Activated CD4-positive, alpha-beta T cell treated with anti-CD3 and anti-CD28 coated beads for 48 hours (primary cell): ENCODE measurements at regions not wholly inside any gene's neighbourhood (a gene's known extent, or its start where the extent isn't known, plus 50 kb on each side); places are given as distances from the start of the nearest gene placed in this dataset.

Experiments
- DNase-seq: peaks from one replicate; pipeline ENCODE4 v3.0.0-alpha.2; 2020

DNA sequence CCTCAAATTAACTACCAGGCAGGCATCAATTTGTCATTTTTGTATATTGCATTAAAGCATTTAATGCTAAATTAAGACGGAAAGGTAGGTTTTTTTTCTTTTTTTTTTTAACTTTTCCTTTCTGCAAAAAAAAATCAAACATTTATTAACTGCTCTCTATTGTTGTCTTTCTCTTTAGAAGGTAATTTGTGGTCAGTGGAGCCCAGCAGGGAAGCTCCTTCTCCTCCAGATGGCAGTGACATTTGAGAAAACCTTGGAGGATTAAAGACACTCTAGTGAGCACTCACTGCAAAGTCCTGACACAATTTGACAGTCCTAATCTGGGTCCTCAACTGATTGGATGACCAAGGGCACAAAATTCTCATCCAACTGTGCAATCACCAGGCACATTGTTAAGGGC, 102.4 kb downstream of the SLIT2 start:
- no peak for DNase-seq

DNA sequence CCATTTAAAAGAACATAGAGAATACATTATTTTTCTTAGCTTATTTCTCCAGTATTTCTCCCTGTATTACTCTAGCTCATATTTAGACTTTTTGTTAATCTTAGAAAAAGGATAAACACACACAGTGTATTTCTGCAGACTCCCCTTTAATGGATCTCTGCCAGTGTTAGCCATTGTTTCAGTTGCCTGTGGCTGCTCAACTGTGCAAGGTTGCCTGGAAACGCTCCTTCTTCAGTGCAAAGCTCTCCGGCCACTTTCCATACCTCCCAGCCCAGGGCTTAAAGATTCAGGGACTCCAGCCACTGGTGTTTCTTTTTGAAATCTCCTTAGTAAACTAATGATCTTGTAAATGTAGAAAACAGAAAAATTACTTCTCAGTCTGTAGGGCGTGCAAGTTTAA, 104.9 kb downstream of the SLIT2 start:
- no peak for DNase-seq

GRCh38 chr4:20358110-20358509, 106.4 kb downstream of the SLIT2 start:
- DNase-seq, result no peak

DNA sequence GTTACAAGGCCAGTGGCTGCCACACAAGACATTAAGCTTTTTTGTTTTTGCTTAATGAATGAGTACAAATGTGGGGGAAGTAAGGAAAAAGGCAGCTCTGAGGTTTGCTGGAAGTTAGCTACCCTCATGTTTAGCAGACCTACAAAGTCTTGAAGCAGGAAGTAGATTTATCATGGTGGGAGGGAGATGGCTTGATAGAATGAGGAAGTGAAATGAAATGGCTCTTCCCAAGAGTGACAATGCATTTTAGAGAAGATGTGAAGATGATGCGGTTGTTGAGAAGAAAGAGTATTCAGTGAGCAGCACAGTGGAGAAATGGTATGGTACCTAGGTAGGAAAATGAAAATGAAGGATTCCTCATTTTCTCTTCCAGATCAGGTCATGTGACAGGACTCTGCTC, 108.0 kb downstream of the SLIT2 start:
- no peak for DNase-seq

GRCh38 chr4:20362148-20362547, 110.4 kb downstream of the SLIT2 start:
- DNase-seq, result no peak

DNA sequence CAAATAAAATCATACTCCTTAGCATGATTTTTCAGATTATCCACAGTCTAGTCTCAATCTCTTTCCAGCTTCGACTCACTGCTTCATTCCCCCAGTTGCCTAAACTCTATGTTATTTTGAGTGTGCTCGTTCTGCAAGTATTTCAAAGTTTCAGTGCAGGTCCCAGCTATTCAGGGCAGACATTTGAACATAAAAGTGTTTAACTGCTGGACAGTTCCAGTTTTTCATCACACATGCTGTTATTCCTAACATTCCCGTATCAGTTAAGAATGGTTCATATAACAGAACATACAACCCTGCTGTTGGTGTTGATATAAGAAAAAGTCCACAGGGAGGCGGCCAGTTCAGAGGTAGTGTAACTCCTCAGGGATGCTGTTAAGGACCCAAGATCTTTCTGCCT, 113.3 kb downstream of the SLIT2 start:
- DNase-seq, result no peak

- no peak for DNase-seq
These were observed 115.7 kb downstream of the SLIT2 start for GRCh38 chr4:20367446-20367845.

- DNase-seq, result no peak
These were observed 117.2 kb downstream of the SLIT2 start for GRCh38 chr4:20368926-20369325.

GRCh38 chr4:20370274-20370673, 118.6 kb downstream of the SLIT2 start:
- DNase-seq, result no peak

GRCh38 chr4:20376070-20376469, 124.4 kb downstream of the SLIT2 start:
- DNase-seq, result no peak

- DNase-seq, result no peak
These were observed 126.5 kb downstream of the SLIT2 start for GRCh38 chr4:20378181-20378580.

DNA sequence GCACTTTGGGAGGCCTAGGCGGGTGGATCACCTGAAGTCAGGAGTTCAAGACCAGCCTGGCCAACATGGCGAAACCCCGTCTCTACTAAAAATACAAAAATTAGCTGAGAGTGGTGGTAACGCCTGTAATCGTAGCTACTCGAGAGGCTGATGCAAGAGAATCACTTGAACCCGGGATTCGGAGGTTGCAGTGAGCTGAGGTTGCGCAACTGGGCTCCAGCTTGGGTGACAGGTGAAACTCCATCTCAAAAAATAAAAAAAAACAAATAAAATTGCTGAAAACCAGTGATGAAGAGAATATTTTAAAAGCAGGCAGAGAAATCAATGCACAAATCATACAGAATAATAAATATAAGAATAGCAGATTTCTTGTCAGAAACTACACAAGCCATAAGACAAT, 129.3 kb downstream of the SLIT2 start:
- no peak for DNase-seq

DNA sequence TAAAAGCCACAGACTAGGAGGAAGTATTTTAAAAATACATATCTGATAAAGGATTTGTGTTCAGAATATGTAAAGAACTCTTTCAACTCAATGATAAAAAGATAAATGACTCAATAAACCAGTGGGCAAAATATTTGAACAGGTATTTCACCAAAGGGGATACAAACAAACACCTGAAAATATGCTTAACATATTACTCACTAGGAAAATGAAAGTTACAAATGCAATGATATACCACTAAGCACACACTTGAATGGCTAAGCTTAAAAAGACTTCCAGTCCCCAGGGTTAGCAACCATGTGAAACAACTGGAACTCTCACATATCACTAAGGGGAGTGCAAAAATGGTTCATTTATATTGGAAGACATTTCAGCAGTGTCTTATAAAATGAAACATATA, 131.6 kb downstream of the SLIT2 start:
- no peak for DNase-seq

- DNase-seq, result no peak
These were observed 132.3 kb downstream of the SLIT2 start for GRCh38 chr4:20383969-20384368.

DNA sequence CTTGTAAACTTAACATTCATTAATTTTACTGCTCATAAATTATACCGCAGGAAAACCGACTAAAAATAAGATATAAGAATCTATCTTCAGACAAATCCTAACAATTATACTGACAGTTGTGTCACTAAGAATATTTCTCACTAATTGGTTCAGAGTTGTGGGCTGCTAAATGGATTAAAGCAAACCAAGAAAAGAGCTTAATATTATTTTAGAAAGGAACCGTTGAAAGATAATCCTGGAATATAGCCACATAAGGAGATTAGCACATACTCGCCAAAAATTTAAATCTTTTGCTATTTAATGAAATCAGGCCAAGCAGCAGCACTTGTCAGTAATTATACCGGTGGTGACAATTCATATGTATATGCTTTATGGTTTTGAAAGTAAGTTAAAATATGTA, 132.8 kb downstream of the SLIT2 start:
- no peak for DNase-seq

GRCh38 chr4:20386001-20386740, 134.5 kb downstream of the SLIT2 start:
- DNase-seq, result no peak

GRCh38 chr4:20386906-20387305, 135.2 kb downstream of the SLIT2 start:
- DNase-seq, result no peak

GRCh38 chr4:20391198-20391597, 139.5 kb downstream of the SLIT2 start:
- no peak for DNase-seq

- DNase-seq, result no peak
These were observed 140.2 kb downstream of the SLIT2 start for GRCh38 chr4:20391912-20392311.

DNA sequence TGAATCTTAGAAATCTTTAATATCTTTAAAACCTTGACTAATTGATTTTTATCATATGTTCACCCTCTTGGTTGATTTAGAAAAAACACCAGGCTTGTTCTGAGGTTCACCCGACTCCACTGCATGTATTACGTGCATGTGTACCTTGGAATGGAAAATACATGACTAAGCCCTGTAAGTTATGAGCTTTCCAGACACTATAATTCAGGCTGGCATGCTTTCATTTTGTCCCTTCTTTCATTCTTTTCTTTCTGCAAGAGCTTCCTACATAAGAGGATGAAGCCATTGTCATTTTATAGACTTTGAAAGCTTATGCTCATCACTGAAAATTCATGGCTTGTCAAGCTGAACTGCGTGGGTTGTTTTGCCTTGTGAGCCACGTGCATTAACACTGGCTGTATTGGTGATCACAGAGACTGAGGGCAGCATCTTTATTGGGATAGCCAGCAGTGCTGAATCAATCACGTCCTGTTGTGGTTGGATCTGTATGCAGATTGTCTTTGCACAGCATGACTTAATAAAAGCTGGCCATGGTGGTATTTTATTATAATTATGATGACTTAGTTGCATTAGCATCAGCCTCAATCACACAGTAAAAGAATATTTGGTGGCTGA, 141.9 kb downstream of the SLIT2 start:
- DNase-seq, result no peak

- DNase-seq, result no peak
These were observed 142.8 kb downstream of the SLIT2 start for GRCh38 chr4:20394512-20394911.

- peak; percentile 29 for DNase-seq
These were observed 143.6 kb downstream of the SLIT2 start for GRCh38 chr4:20395160-20395773.

DNA sequence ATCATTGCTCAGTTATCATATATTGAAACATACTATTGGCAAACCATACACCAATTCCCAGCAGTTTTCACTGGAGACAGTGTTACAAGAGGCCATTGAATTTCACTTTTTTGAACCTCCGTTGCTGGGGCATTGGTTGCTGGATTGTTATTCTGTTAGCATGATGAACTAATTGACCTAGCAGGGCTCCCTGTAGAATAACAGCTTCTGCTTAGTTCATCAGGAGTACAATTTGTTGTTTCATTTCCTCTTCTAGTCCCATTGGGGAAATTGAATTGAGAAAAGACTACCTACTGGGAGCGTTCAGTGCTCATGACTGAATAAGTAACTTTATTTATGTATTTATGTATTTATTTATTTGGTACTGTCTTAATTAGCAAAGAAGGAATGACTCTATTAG, 151.6 kb downstream of the SLIT2 start:
- no peak for DNase-seq

DNA sequence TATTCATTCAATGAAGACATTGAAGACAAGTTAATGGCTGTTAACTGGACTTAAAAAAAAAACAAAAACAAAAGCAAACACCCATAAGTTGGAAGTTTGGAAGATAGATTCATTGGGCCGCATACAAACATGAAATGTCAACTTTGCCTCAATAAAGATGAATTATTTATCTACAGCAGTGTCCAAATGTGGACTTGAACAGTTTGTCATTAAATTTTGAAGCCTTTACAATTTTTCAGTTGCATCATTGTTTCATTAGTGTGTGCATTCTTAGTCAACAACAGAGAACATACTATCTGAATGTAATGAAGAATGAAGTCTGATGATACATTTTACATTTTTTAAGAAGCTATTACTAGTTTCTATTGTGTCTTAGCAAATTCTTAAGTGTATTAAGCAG, 152.1 kb downstream of the SLIT2 start:
- no peak for DNase-seq

GRCh38 chr4:20408611-20409010, 156.9 kb downstream of the SLIT2 start:
- no peak for DNase-seq
